SK-N-SH treated with all-trans-retinoic acid at 6 μM for 48 hours (cell line): ENCODE measurements at regions not wholly inside any gene's neighbourhood (a gene's known extent, or its start where the extent isn't known, plus 50 kb on each side); places are given as distances from the start of the nearest gene placed in this dataset.

Experiments
- ATAC-seq: fragments of 200-7000 bp; cut with Tn5 transposase; 3 replicates; pipeline ENCODE4 v1.9.1; 2020; ENCODE audit warnings: mild to moderate bottlenecking, moderate library complexity
- ARNTL ChIP-seq: fragments of 450-650 bp; formaldehyde crosslinking; IDR thresholded peaks from 2 replicates; pipeline ENCODE4 v1.5.0; 2020; ENCODE audit warnings: low read depth, mild to moderate bottlenecking, moderate library complexity, borderline replicate concordance
- BACH2 ChIP-seq: fragments of 250-450 bp; sonication (Bioruptor Pico); IDR thresholded peaks from 2 replicates; pipeline ENCODE4 v1.9.0; 2021; ENCODE audit warnings: mild to moderate bottlenecking, borderline replicate concordance
- CSDC2 ChIP-seq: fragments of 250-450 bp; sonication (Bioruptor Pico); IDR thresholded peaks from 2 replicates; pipeline ENCODE4 v1.5.0; 2020; ENCODE audit warnings: mild to moderate bottlenecking, moderate library complexity
- ESRRG ChIP-seq: fragments of 250-450 bp; sonication (Bioruptor Pico); IDR thresholded peaks from 2 replicates; pipeline ENCODE4 v1.6.1; 2021; ENCODE audit warnings: mild to moderate bottlenecking
- ISL1 ChIP-seq: fragments of 250-450 bp; sonication (Bioruptor Pico); IDR thresholded peaks from 2 replicates; pipeline ENCODE4 v2.1.2; 2022; ENCODE audit warnings: mild to moderate bottlenecking, moderate library complexity
- OSR1 ChIP-seq: fragments of 250-450 bp; sonication (Bioruptor Pico); IDR thresholded peaks from 2 replicates; pipeline ENCODE4 v1.8.0; 2022; ENCODE audit warnings: moderate library complexity, mild to moderate bottlenecking, inconsistent platforms
- PPARA ChIP-seq: fragments of 250-450 bp; sonication (Bioruptor Pico); IDR thresholded peaks from 2 replicates; pipeline ENCODE4 v1.5.0; 2020; ENCODE audit warnings: mild to moderate bottlenecking, borderline replicate concordance
- RARB ChIP-seq: fragments of 250-450 bp; sonication (Bioruptor Pico); IDR thresholded peaks from 2 replicates; pipeline ENCODE4 v1.8.0; 2021; ENCODE audit warnings: mild to moderate bottlenecking, moderate library complexity
- TCF4 ChIP-seq: fragments of 250-450 bp; sonication (Bioruptor Pico); IDR thresholded peaks from 2 replicates; pipeline ENCODE4 v1.8.0; 2021; ENCODE audit warnings: mild to moderate bottlenecking, moderate library complexity, borderline replicate concordance
- TOX ChIP-seq: fragments of 250-450 bp; sonication (Bioruptor Pico); IDR thresholded peaks from 2 replicates; pipeline ENCODE4 v1.8.0; 2021; ENCODE audit warnings: mild to moderate bottlenecking, moderate library complexity, borderline replicate concordance
- ZC3H10 ChIP-seq: fragments of 250-450 bp; sonication (Bioruptor Pico); IDR thresholded peaks from 2 replicates; pipeline ENCODE4 v1.5.1; 2021; ENCODE audit warnings: mild to moderate bottlenecking, moderate library complexity
- ZFP3 ChIP-seq: fragments of 250-450 bp; sonication (Bioruptor Pico); IDR thresholded peaks from 2 replicates; pipeline ENCODE4 v1.5.0; 2020; ENCODE audit warnings: mild to moderate bottlenecking, moderate library complexity
- ZFP30 ChIP-seq: fragments of 450-650 bp; formaldehyde crosslinking; IDR thresholded peaks from 2 replicates; pipeline ENCODE4 v1.5.0; 2022; ENCODE audit warnings: mild to moderate bottlenecking, moderate library complexity
- ZNF565 ChIP-seq: fragments of 450-650 bp; formaldehyde crosslinking; conservative IDR thresholded peaks from 2 replicates; pipeline ENCODE4 v1.5.0; 2020; ENCODE audit warnings: low read depth, mild to moderate bottlenecking, moderate library complexity
- ZNF70 ChIP-seq: fragments of 450-650 bp; formaldehyde crosslinking; IDR thresholded peaks from 2 replicates; pipeline ENCODE4 v1.5.0; 2020; ENCODE audit warnings: mild to moderate bottlenecking, moderate library complexity
- ZNF8 ChIP-seq: fragments of 450-650 bp; formaldehyde crosslinking; IDR thresholded peaks from 2 replicates; pipeline ENCODE4 v1.5.0; 2020; ENCODE audit warnings: mild to moderate bottlenecking, moderate library complexity
- TF ChIP-seq, protein P1 (sequence below): fragments of 250-450 bp; sonication (Bioruptor Pico); IDR thresholded peaks from 2 replicates; pipeline ENCODE4 v1.5.1; 2021; ENCODE audit warnings: mild to moderate bottlenecking, moderate library complexity
- TF ChIP-seq, protein P2 (sequence below): fragments of 250-450 bp; sonication (Bioruptor Pico); IDR thresholded peaks from 2 replicates; pipeline ENCODE4 v1.8.0; 2020; ENCODE audit warnings: mild to moderate bottlenecking, moderate library complexity, borderline replicate concordance
- TF ChIP-seq, protein P3 (sequence below): fragments of 250-450 bp; sonication (Bioruptor Pico); IDR thresholded peaks from 2 replicates; pipeline ENCODE4 v1.5.0; 2020; ENCODE audit warnings: mild to moderate bottlenecking, moderate library complexity
- TF ChIP-seq, protein P4 (sequence below): fragments of 250-450 bp; sonication (Bioruptor Pico); IDR thresholded peaks from 2 replicates; pipeline ENCODE4 v1.8.0; 2021; ENCODE audit warnings: low read depth, mild to moderate bottlenecking, moderate library complexity, borderline replicate concordance

DNA sequence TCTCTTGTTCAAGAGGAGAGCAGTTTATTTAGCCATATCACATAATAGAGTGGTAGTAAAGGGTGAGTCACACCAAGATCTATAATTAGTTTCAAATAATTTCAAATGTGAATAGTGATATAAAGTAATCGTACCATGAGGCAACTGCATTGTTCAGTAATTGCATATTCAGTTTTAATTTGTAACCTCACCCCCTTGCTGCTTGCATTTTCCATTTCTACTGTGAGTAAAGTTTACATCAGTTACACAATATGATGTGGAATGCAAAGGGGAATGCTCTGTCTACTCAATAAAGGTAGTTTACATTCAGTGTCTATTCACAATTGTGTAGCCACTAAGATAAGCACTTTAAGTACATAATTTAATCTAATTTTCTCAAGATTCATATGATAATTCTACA, 1695.7 kb upstream of the SPRY2 start:
- ATAC-seq: no peak
- TF ChIP-seq OSR1 (CRISPR knock-in tag) (no peak), CSDC2 (CRISPR knock-in tag) (no peak), BACH2 (no peak), ZNF70 (CRISPR knock-in tag) (no peak), ZNF565 (CRISPR knock-in tag) (no peak), ZNF8 (no peak)
- TF ChIP-seq, protein P1, sequence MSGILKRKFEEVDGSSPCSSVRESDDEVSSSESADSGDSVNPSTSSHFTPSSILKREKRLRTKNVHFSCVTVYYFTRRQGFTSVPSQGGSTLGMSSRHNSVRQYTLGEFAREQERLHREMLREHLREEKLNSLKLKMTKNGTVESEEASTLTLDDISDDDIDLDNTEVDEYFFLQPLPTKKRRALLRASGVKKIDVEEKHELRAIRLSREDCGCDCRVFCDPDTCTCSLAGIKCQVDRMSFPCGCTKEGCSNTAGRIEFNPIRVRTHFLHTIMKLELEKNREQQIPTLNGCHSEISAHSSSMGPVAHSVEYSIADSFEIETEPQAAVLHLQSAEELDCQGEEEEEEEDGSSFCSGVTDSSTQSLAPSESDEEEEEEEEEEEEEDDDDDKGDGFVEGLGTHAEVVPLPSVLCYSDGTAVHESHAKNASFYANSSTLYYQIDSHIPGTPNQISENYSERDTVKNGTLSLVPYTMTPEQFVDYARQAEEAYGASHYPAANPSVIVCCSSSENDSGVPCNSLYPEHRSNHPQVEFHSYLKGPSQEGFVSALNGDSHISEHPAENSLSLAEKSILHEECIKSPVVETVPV (CRISPR knock-in tag): no peak
- TF ChIP-seq, protein P2, sequence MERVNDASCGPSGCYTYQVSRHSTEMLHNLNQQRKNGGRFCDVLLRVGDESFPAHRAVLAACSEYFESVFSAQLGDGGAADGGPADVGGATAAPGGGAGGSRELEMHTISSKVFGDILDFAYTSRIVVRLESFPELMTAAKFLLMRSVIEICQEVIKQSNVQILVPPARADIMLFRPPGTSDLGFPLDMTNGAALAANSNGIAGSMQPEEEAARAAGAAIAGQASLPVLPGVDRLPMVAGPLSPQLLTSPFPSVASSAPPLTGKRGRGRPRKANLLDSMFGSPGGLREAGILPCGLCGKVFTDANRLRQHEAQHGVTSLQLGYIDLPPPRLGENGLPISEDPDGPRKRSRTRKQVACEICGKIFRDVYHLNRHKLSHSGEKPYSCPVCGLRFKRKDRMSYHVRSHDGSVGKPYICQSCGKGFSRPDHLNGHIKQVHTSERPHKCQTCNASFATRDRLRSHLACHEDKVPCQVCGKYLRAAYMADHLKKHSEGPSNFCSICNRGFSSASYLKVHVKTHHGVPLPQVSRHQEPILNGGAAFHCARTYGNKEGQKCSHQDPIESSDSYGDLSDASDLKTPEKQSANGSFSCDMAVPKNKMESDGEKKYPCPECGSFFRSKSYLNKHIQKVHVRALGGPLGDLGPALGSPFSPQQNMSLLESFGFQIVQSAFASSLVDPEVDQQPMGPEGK: no peak
- TF ChIP-seq, protein P3, sequence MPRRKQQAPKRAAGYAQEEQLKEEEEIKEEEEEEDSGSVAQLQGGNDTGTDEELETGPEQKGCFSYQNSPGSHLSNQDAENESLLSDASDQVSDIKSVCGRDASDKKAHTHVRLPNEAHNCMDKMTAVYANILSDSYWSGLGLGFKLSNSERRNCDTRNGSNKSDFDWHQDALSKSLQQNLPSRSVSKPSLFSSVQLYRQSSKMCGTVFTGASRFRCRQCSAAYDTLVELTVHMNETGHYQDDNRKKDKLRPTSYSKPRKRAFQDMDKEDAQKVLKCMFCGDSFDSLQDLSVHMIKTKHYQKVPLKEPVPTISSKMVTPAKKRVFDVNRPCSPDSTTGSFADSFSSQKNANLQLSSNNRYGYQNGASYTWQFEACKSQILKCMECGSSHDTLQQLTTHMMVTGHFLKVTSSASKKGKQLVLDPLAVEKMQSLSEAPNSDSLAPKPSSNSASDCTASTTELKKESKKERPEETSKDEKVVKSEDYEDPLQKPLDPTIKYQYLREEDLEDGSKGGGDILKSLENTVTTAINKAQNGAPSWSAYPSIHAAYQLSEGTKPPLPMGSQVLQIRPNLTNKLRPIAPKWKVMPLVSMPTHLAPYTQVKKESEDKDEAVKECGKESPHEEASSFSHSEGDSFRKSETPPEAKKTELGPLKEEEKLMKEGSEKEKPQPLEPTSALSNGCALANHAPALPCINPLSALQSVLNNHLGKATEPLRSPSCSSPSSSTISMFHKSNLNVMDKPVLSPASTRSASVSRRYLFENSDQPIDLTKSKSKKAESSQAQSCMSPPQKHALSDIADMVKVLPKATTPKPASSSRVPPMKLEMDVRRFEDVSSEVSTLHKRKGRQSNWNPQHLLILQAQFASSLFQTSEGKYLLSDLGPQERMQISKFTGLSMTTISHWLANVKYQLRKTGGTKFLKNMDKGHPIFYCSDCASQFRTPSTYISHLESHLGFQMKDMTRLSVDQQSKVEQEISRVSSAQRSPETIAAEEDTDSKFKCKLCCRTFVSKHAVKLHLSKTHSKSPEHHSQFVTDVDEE (CRISPR knock-in tag): no peak

DNA sequence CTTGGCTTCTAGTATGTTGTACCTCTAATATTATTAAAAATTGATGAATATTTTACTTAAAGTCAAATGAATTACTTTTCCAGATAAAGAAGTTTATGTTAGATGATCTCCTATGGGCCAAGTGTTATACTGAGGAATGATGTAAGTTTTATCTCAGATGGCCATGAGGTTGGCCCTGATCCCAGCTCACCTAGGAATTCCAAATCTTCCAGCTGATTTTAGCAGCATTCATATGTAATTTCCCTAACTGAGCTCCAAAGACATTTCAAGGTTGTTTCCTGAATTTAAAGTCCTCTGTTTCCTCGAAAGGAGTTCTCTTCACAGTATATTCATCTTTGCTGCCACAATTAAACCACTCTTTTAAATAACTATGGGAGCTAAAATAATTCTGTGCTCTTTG, 1670.4 kb upstream of the SPRY2 start:
- no peak for ATAC-seq
- TF ChIP-seq, protein P2: no peak
- TF ChIP-seq ZNF70 (CRISPR knock-in tag): no peak
- no peak for TF ChIP-seq CSDC2 (CRISPR knock-in tag)
- TF ChIP-seq, protein P3 (CRISPR knock-in tag): no peak
- no peak for TF ChIP-seq RARB (CRISPR knock-in tag)
- TF ChIP-seq TOX (CRISPR knock-in tag): no peak
- TF ChIP-seq, protein P4, sequence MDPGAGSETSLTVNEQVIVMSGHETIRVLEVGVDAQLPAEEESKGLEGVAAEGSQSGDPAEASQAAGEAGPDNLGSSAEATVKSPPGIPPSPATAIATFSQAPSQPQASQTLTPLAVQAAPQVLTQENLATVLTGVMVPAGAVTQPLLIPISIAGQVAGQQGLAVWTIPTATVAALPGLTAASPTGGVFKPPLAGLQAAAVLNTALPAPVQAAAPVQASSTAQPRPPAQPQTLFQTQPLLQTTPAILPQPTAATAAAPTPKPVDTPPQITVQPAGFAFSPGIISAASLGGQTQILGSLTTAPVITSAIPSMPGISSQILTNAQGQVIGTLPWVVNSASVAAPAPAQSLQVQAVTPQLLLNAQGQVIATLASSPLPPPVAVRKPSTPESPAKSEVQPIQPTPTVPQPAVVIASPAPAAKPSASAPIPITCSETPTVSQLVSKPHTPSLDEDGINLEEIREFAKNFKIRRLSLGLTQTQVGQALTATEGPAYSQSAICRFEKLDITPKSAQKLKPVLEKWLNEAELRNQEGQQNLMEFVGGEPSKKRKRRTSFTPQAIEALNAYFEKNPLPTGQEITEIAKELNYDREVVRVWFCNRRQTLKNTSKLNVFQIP (CRISPR knock-in tag): no peak
- no peak for TF ChIP-seq ZC3H10 (CRISPR knock-in tag)
- no peak for TF ChIP-seq ZNF8
- no peak for TF ChIP-seq PPARA (CRISPR knock-in tag)
- no peak for TF ChIP-seq TCF4 (CRISPR knock-in tag)
- no peak for TF ChIP-seq ZFP30 (CRISPR knock-in tag)
- no peak for TF ChIP-seq ESRRG (CRISPR knock-in tag)
- TF ChIP-seq ISL1 (CRISPR knock-in tag): no peak
- TF ChIP-seq ARNTL (CRISPR knock-in tag): no peak
- no peak for TF ChIP-seq ZFP3
- TF ChIP-seq, protein P1 (CRISPR knock-in tag): no peak
